Esophagus muscularis mucosa (tissue), 4 donors: ENCODE measurements at regions not wholly inside any gene's neighbourhood (a gene's known extent, or its start where the extent isn't known, plus 50 kb on each side); places are given as distances from the start of the nearest gene placed in this dataset.

Experiments
- DNase-seq: peaks from one replicate; pipeline ENCODE4 v3.0.0-alpha.2; 2017; ENCODE audit errors: extremely low spot score
- H3K27ac ChIP-seq, 4 donors: fragments of 200-600 bp; sonication (generic); replicated peaks in 1 of 4; 1 replicate in 3 of 4; 2 replicates in 1 of 4; pipeline ENCODE4 v1.5.1; 2016 to 2019; ENCODE audit warnings: mild to moderate bottlenecking in 1 of 4
- H3K27me3 ChIP-seq, 4 donors: fragments of 200-600 bp; sonication (generic); one replicate each; pipeline versions ENCODE4 v1.5.1 to v1.6.0; 2016 to 2019
- H3K36me3 ChIP-seq, 4 donors: fragments of 200-600 bp; sonication (generic); one replicate each; pipeline ENCODE4 v1.5.1; 2016 to 2019
- H3K4me1 ChIP-seq, 4 donors: fragments of 200-600 bp; sonication (generic); one replicate each; pipeline ENCODE4 v1.5.1; 2016 to 2019
- H3K4me3 ChIP-seq, 4 donors: fragments of 200-600 bp; sonication (generic); 1 replicate in 2 of 4; 2 replicates in 2 of 4; pipeline ENCODE4 v1.5.1; 2016 to 2019; ENCODE audit warnings: mild to moderate bottlenecking in 4 of 4, moderate library complexity in 1 of 4
- H3K9me3 ChIP-seq, 4 donors: fragments of 200-600 bp; sonication (generic); 1 replicate in 3 of 4; 2 replicates in 1 of 4; pipeline ENCODE4 v1.5.1; 2016 to 2019
- CTCF ChIP-seq, 3 experiments: fragments of 200-600 bp in 2 of 3; fragments of 450-650 bp in 1 of 3; sonication (generic) in 2 of 3; IDR thresholded peaks; one replicate each; pipeline ENCODE4 v1.5.1; 2017 to 2019; ENCODE audit warnings: antibody characterized with exemption in 3 of 3, mild to moderate bottlenecking in 2 of 3, moderate library complexity in 1 of 3
- EP300 ChIP-seq: sonication (generic); formaldehyde crosslinking; IDR thresholded peaks from one replicate; pipeline ENCODE4 v1.6.1; 2017; ENCODE audit warnings: antibody characterized with exemption
- POLR2A ChIP-seq: fragments of 450-650 bp; IDR thresholded peaks from one replicate; pipeline ENCODE4 v1.6.1; 2017; ENCODE audit warnings: antibody characterized with exemption, moderate library complexity, mild to moderate bottlenecking, low read depth
- POLR2AphosphoS5 ChIP-seq, 2 donors: sonication (generic); formaldehyde crosslinking; IDR thresholded peaks; one replicate each; pipeline ENCODE4 v1.6.1; 2017; ENCODE audit warnings: antibody characterized with exemption in 2 of 2
- WGBS: methylation state at CpG from one replicate; pipeline ENCODE4 v1.1.5; 2018; 5-methylcytosine and 5-hydroxymethylcytosine counted together
- intact Hi-C: fragments of 100-400 bp; cut with DNase I; formaldehyde crosslinking; loops from one replicate; pipeline ENCODE4 v1.15.1; 2023

DNA sequence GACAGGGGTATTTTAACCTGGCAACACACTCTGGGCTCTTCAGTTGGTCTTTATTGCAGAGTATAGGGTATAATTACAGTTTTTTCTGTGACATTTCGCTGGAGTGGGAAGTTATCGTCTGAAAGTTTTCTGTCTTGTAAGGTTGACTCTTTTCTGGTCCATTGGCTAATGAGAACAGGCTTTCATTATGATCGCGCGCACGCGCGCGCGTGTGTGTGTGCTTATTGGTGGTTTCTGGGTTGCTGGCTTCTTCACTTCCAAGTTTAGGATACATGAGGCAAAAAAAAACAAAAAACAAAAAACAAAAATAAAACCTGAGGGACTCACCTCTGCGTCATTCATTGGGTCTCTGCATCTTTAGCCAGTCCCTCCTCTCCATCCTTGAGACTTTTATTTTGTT lies 68.7 kb upstream of the MYOCD start:
- intact Hi-C loops = no loop called here
- DNase-seq = no peak
- Histone ChIP-seq H3K4me1 (no peaks in the 10 kb centered on the region), H3K4me3 (no peak overlapping the region), H3K27me3 (no peaks in the 10 kb centered on the region), H3K9me3 (no peaks in the 10 kb centered on the region), H3K36me3 (no peaks in the 10 kb centered on the region), H3K27ac (no peak overlapping the region)
- whole genome bisulfite sequencing = 97% methylated on average over 11 of the region's 11 CpGs
- no peak for TF ChIP-seq POLR2A
- no peak for TF ChIP-seq EP300
- TF ChIP-seq POLR2AphosphoS5 (IDR thresholded peaks at IDR 0.05) = no peak
- no peak for TF ChIP-seq CTCF (IDR thresholded peaks at IDR 0.05)

DNA sequence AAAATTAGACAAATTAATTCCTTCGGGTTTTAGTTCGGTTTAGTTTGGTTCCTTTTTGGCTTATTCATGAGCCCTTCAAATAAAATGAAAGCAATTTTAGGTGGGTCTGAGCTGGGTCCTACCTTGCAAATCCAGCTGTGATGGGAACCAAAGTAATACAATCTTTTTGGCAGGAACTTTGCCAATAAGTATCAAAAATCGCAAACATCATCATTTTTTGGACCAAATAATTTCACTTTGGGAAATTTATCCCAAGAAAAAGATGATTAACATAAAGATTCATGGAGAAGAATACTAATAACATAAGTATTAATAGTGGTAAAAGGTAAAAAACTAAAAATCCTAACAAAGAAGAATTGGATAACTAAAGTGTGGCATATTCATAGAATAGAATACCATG lies 67.8 kb upstream of the MYOCD start:
- Histone ChIP-seq H3K27me3 (no peaks in the 10 kb centered on the region), H3K4me1 (no peaks in the 10 kb centered on the region), H3K4me3 (no peak overlapping the region), H3K27ac (no peak overlapping the region), H3K9me3 (no peaks in the 10 kb centered on the region), H3K36me3 (no peaks in the 10 kb centered on the region)
- 89% methylated on average over 3 of the region's 3 CpGs for WGBS
- DNase-seq = no peak
- intact Hi-C loops = no loop called here
- TF ChIP-seq CTCF (IDR thresholded peaks at IDR 0.05) (no peak), EP300 (no peak), POLR2A (no peak), POLR2AphosphoS5 (IDR thresholded peaks at IDR 0.05) (no peak)

GRCh38 chr17:12599186-12599920 lies 66.3 kb upstream of the MYOCD start:
- Histone ChIP-seq H3K4me3 (no peak overlapping the region), H3K36me3 (no peaks in the 10 kb centered on the region), H3K9me3 (no peaks in the 10 kb centered on the region), H3K4me1 (no peaks in the 10 kb centered on the region), H3K27me3 (no peaks in the 10 kb centered on the region), H3K27ac (no peak overlapping the region)
- intact Hi-C loops = no loop called here
- 69% methylated on average over 3 of the region's 3 CpGs for WGBS
- no peak for DNase-seq
- TF ChIP-seq POLR2AphosphoS5 (IDR thresholded peaks at IDR 0.05) = no peak
- TF ChIP-seq POLR2A = no peak
- TF ChIP-seq CTCF (IDR thresholded peaks at IDR 0.05) = no peak
- TF ChIP-seq EP300 = no peak

DNA sequence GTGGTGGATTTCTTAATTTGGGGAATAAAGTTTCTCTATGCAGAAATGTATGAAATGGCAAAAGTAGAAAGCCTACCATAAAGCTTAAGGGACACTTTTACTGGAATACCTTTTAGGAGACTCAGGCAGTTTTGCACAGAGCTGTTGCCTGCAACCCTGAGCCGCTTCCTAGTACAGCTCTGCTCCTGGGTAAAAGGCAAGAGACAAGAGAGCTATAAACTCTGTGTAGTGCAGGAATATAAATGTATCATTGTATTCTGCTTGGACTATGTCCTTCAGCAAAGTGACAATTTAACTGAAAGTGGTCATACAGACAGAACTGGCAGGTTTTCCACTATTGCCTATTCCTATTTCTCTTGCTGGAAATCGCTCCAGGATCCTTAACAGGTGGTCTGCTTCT lies 65.3 kb upstream of the MYOCD start:
- H3K4me1 ChIP-seq = no peaks in the 10 kb centered on the region
- WGBS = 81% methylated on average over 2 of the region's 2 CpGs
- no peak overlapping the region for H3K4me3 ChIP-seq
- no peaks in the 10 kb centered on the region for H3K36me3 ChIP-seq
- no peak for DNase-seq
- H3K27me3 ChIP-seq = no peaks in the 10 kb centered on the region
- H3K9me3 ChIP-seq = no peaks in the 10 kb centered on the region
- intact Hi-C loops = no loop called here
- TF ChIP-seq CTCF (IDR thresholded peaks at IDR 0.05) (no peak), POLR2AphosphoS5 (IDR thresholded peaks at IDR 0.05) (no peak), EP300 (no peak), POLR2A (no peak)
- no peak overlapping the region for H3K27ac ChIP-seq

DNA sequence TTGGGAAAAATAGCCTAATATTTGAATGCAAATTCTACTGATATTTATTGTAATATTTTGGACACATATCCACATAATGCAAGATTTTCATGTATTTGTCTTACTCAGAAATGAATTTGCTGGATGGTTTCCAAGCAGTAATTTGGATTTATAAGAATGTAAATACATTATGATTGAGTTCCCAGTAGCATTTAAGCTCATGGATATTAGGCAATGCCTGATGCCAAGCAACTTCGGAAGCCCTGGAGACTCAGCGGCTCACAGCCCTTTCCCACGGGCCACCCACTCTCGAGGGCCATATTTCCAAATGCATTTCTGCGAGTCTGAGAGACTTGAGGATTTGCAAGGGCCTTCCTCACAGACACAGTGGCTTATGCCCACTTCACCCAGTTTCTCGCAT lies 62.1 kb upstream of the MYOCD start:
- TF ChIP-seq CTCF (IDR thresholded peaks at IDR 0.05) = no peak
- TF ChIP-seq EP300 = no peak
- no peak for TF ChIP-seq POLR2AphosphoS5 (IDR thresholded peaks at IDR 0.05)
- TF ChIP-seq POLR2A = no peak
- Histone ChIP-seq H3K4me1 (no peaks in the 10 kb centered on the region), H3K27me3 (no peaks in the 10 kb centered on the region), H3K4me3 (no peak overlapping the region), H3K27ac (no peak overlapping the region), H3K9me3 (no peaks in the 10 kb centered on the region), H3K36me3 (no peaks in the 10 kb centered on the region)
- DNase-seq = no peak
- intact Hi-C loops = no loop called here
- WGBS = 74% methylated on average over 6 of the region's 6 CpGs
